ENCODE measurements at regions not wholly inside any gene's neighbourhood (a gene's known extent, or its start where the extent isn't known, plus 50 kb on each side); places are given as distances from the start of the nearest gene placed in this dataset.

- TF ChIP-seq JUN (IDR thresholded peaks at IDR 0.05; ENCODE audit: borderline replicate concordance, insufficient read depth, insufficient read length, low read depth) (no peak), CTCF (IDR thresholded peaks at IDR 0.05; ENCODE audit: extremely low read depth in 1 of 2, insufficient read depth in 1 of 2, low read depth in 1 of 2, low read length in 2 of 2) (no peak), POLR2A (IDR thresholded peaks at IDR 0.05; ENCODE audit: low read depth, low read length) (no peak), POLR2AphosphoS5 (IDR thresholded peaks at IDR 0.05; ENCODE audit: insufficient read depth, low read depth, low read length) (no peak), EZH2 (IDR thresholded peaks at IDR 0.05; ENCODE audit: borderline replicate concordance, low read depth, low read length, severe bottlenecking) (no peak), FOS (IDR thresholded peaks at IDR 0.05; ENCODE audit: borderline replicate concordance, insufficient read depth, low read length) (no peak)
Measured at GRCh38 chr2:206389164-206389563, 54.2 kb upstream of the ADAM23 start.

All from endothelial cell of umbilical vein (primary cell).